CD8-positive, alpha-beta memory T cell (primary cell): ENCODE measurements at regions not wholly inside any gene's neighbourhood (a gene's known extent, or its start where the extent isn't known, plus 50 kb on each side); places are given as distances from the start of the nearest gene placed in this dataset.
"Not testable (repeated sequence)": the region's sequence is repeated elsewhere in the genome, so short reads cannot be mapped to it uniquely, and the experiment has no call there.

Experiments used
- CTCF ChIA-PET: fragments of 350-600 bp; sonication (Branson Sonifier 250); formaldehyde crosslinking; loops from one replicate; lab custom pipeline; 2021; ENCODE audit warnings: antibody characterized with exemption; lab: Charles Lee
- POLR2A ChIA-PET: fragments of 350-600 bp; sonication (Branson Sonifier 250); formaldehyde crosslinking; loops from one replicate; lab custom pipeline; 2021; ENCODE audit warnings: antibody characterized with exemption; lab: Charles Lee
- DNase-seq, 5 donors: peaks; one replicate each; pipeline versions ENCODE4 v3.0.0 to v3.0.0-alpha.2; 2020 to 2022; ENCODE audit warnings: mixed read lengths in 1 of 5
- H3K27ac ChIP-seq: one replicate; pipeline ENCODE4 v1.7.0; 2013; ENCODE audit warnings: low read depth, mild to moderate bottlenecking, low read length, moderate library complexity
- H3K27me3 ChIP-seq: 2 replicates; pipeline ENCODE4 v1.7.0; 2013; ENCODE audit warnings: low read length, mild to moderate bottlenecking; ENCODE audit not compliant: insufficient read depth, poor library complexity, severe bottlenecking
- H3K36me3 ChIP-seq: 2 replicates; pipeline ENCODE4 v1.7.0; 2013; ENCODE audit warnings: mild to moderate bottlenecking, low read length, moderate library complexity; ENCODE audit not compliant: insufficient read depth
- H3K4me1 ChIP-seq: 2 replicates; pipeline ENCODE4 v1.7.0; 2013; ENCODE audit warnings: mild to moderate bottlenecking, low read length, moderate library complexity; ENCODE audit not compliant: insufficient read depth
- H3K4me3 ChIP-seq: 2 replicates; pipeline ENCODE4 v1.7.0; 2013; ENCODE audit warnings: mild to moderate bottlenecking, low read length
- H3K9me3 ChIP-seq: 2 replicates; pipeline ENCODE4 v1.7.0; 2013; ENCODE audit warnings: mild to moderate bottlenecking, low read length
- H3K27ac Mint-ChIP-seq, 8 donors: one replicate each; pipeline ENCODE4 v1.8.0; 2020 to 2021; ENCODE audit warnings: mixed read lengths in 8 of 8, mild to moderate bottlenecking in 6 of 8, inconsistent platforms in 3 of 8, moderate library complexity in 3 of 8
- H3K27me3 Mint-ChIP-seq, 2 donors: one replicate each; pipeline ENCODE4 v1.8.0; 2020 to 2021; ENCODE audit warnings: mixed read lengths in 2 of 2, mild to moderate bottlenecking in 1 of 2, moderate library complexity in 1 of 2
- H3K36me3 Mint-ChIP-seq, 3 donors: one replicate each; pipeline ENCODE4 v1.8.0; 2020 to 2021; ENCODE audit warnings: mixed read lengths in 3 of 3, inconsistent platforms in 1 of 3, mild to moderate bottlenecking in 1 of 3
- H3K4me1 Mint-ChIP-seq, 3 donors: one replicate each; pipeline ENCODE4 v1.8.0; 2020 to 2021; ENCODE audit warnings: mixed read lengths in 3 of 3, inconsistent platforms in 1 of 3, mild to moderate bottlenecking in 1 of 3
- H3K4me3 Mint-ChIP-seq, 7 donors: one replicate each; pipeline ENCODE4 v1.8.0; 2020 to 2021; ENCODE audit warnings: mixed read lengths in 7 of 7, mild to moderate bottlenecking in 6 of 7, moderate library complexity in 4 of 7, inconsistent platforms in 2 of 7
- H3K9me3 Mint-ChIP-seq, 5 donors: one replicate each; pipeline ENCODE4 v1.8.0; 2020 to 2022; ENCODE audit warnings: mixed read lengths in 5 of 5, mild to moderate bottlenecking in 3 of 5, moderate library complexity in 2 of 5, inconsistent platforms in 1 of 5

- Mint-ChIP-seq H3K4me1 (no peaks in the 10 kb centered on the region), H3K27me3 (peaks cover 0 to 2% of the 10 kb centered on the region in 2 donors), H3K4me3 (no peak overlapping the region), H3K36me3 (no peaks in the 10 kb centered on the region), H3K27ac (no peak overlapping the region), H3K9me3 (peaks cover 0 to 6% (median 3%) of the 10 kb centered on the region in 5 donors)
- H3K9me3 ChIP-seq = no peaks in the 10 kb centered on the region
- CTCF ChIA-PET = no interaction called here
- H3K27me3 ChIP-seq = no peaks in the 10 kb centered on the region
- no peak overlapping the region for H3K27ac ChIP-seq
- H3K4me1 ChIP-seq = no peaks in the 10 kb centered on the region
- H3K4me3 ChIP-seq = no peak overlapping the region
- H3K36me3 ChIP-seq = no peaks in the 10 kb centered on the region
- POLR2A ChIA-PET = no interaction called here
- no peak for DNase-seq
These were observed 1516.1 kb downstream of the RPIA start for GRCh38 chr2:90207454-90208058.

- Mint-ChIP-seq H3K36me3 (no peaks in the 10 kb centered on the region), H3K4me1 (no peaks in the 10 kb centered on the region), H3K27me3 (peaks cover 0 to 2% of the 10 kb centered on the region in 2 donors), H3K4me3 (no peak overlapping the region), H3K27ac (no peak overlapping the region), H3K9me3 (peaks cover 0 to 6% (median 3%) of the 10 kb centered on the region in 5 donors)
- ChIA-PET POLR2A (no interaction called here), CTCF (no interaction called here)
- H3K27me3 ChIP-seq = no peaks in the 10 kb centered on the region
- no peaks in the 10 kb centered on the region for H3K36me3 ChIP-seq
- no peak for DNase-seq
- H3K9me3 ChIP-seq = no peaks in the 10 kb centered on the region
- no peak overlapping the region for H3K4me3 ChIP-seq
- no peaks in the 10 kb centered on the region for H3K4me1 ChIP-seq
- H3K27ac ChIP-seq = no peak overlapping the region
These were observed 1517.5 kb downstream of the RPIA start for GRCh38 chr2:90209009-90209408.

DNA sequence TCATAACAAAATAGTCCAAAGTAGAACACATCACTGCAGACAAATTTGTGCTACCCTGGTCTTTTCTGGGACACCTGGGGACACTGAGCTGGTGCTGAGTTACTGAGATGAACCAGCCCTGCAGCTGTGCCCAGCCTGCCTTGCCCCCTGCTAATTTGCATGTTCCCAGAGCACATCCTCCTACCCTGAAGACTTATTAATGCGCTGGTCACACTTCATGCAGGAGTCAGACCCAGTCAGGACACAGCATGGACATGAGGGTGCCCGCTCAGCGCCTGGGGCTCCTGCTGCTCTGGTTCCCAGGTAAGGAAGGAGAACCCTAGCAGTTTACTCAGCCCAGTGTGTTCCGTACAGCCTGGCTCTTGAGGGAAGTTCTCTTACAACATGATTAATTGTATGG, 1518.3 kb downstream of the RPIA start:
- Mint-ChIP-seq H3K4me1 (no peaks in the 10 kb centered on the region), H3K4me3 (no peak overlapping the region), H3K27ac (no peak overlapping the region), H3K9me3 (peaks cover 0 to 6% (median 3%) of the 10 kb centered on the region in 5 donors), H3K36me3 (no peaks in the 10 kb centered on the region), H3K27me3 (peaks cover 0 to 2% of the 10 kb centered on the region in 2 donors)
- no peaks in the 10 kb centered on the region for H3K9me3 ChIP-seq
- DNase-seq = no peak
- no peaks in the 10 kb centered on the region for H3K4me1 ChIP-seq
- no peaks in the 10 kb centered on the region for H3K27me3 ChIP-seq
- no peaks in the 10 kb centered on the region for H3K36me3 ChIP-seq
- H3K4me3 ChIP-seq = no peak overlapping the region
- H3K27ac ChIP-seq = no peak overlapping the region
- CTCF ChIA-PET = no interaction called here
- POLR2A ChIA-PET = no interaction called here

GRCh38 chr2:90215880-90216279, 1524.4 kb downstream of the RPIA start:
- H3K27ac Mint-ChIP-seq, H3K4me3 Mint-ChIP-seq, H3K27me3 ChIP-seq, CTCF ChIA-PET, H3K4me3 ChIP-seq, H3K4me1 ChIP-seq, H3K9me3 Mint-ChIP-seq, DNase-seq, H3K4me1 Mint-ChIP-seq, POLR2A ChIA-PET, H3K36me3 ChIP-seq, H3K27ac ChIP-seq, H3K36me3 Mint-ChIP-seq, H3K9me3 ChIP-seq, H3K27me3 Mint-ChIP-seq: not testable (repeated sequence)

- H3K27me3 Mint-ChIP-seq, H3K9me3 Mint-ChIP-seq, H3K27me3 ChIP-seq, H3K4me1 ChIP-seq, H3K36me3 Mint-ChIP-seq, H3K9me3 ChIP-seq, H3K4me1 Mint-ChIP-seq, CTCF ChIA-PET, H3K4me3 Mint-ChIP-seq, H3K4me3 ChIP-seq, H3K27ac ChIP-seq, H3K27ac Mint-ChIP-seq, DNase-seq, H3K36me3 ChIP-seq, POLR2A ChIA-PET: not testable (repeated sequence)
These were observed 1525.3 kb downstream of the RPIA start for GRCh38 chr2:90216801-90217200.

- H3K4me1 Mint-ChIP-seq, H3K27ac ChIP-seq, H3K27me3 Mint-ChIP-seq, H3K36me3 ChIP-seq, H3K27ac Mint-ChIP-seq, H3K36me3 Mint-ChIP-seq, H3K9me3 ChIP-seq, H3K4me1 ChIP-seq, H3K9me3 Mint-ChIP-seq, POLR2A ChIA-PET, H3K4me3 ChIP-seq, DNase-seq, H3K27me3 ChIP-seq, H3K4me3 Mint-ChIP-seq, CTCF ChIA-PET: not testable (repeated sequence)
These were observed 1527.1 kb downstream of the RPIA start for GRCh38 chr2:90218534-90218933.

GRCh38 chr2:90220623-90221299, 1529.3 kb downstream of the RPIA start:
- H3K36me3 Mint-ChIP-seq, H3K9me3 ChIP-seq, H3K27me3 ChIP-seq, H3K27ac Mint-ChIP-seq, H3K36me3 ChIP-seq, H3K9me3 Mint-ChIP-seq, H3K4me3 ChIP-seq, CTCF ChIA-PET, H3K4me3 Mint-ChIP-seq, H3K27me3 Mint-ChIP-seq, H3K27ac ChIP-seq, H3K4me1 Mint-ChIP-seq, POLR2A ChIA-PET, H3K4me1 ChIP-seq, DNase-seq: not testable (repeated sequence)

DNA sequence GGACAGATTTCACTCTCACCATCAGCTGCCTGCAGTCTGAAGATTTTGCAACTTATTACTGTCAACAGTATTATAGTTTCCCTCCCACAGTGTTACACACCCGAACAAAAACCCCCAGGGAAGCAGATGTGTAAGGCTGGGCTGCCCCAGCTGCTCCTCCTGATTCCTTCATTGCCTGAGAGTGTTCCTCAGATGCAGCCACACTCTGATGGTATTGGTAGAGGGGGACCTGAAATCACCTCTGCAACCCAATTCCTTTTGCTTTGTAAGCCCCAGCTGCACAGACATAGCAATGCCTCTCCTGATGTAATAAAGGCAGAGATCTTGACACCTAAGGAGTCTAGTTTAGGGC, 1529.8 kb downstream of the RPIA start:
- DNase-seq = no peak
- no peaks in the 10 kb centered on the region for H3K36me3 ChIP-seq
- H3K4me3 Mint-ChIP-seq = no peak overlapping the region
- no peaks in the 10 kb centered on the region for H3K36me3 Mint-ChIP-seq
- H3K27me3 ChIP-seq = no peaks in the 10 kb centered on the region
- H3K4me1 ChIP-seq = no peaks in the 10 kb centered on the region
- H3K27ac ChIP-seq = no peak overlapping the region
- POLR2A ChIA-PET = no interaction called here
- H3K4me3 ChIP-seq = no peak overlapping the region
- H3K9me3 Mint-ChIP-seq = peaks cover 1 to 8% (median 4%) of the 10 kb centered on the region in 5 donors
- H3K27me3 Mint-ChIP-seq = no peaks in the 10 kb centered on the region
- no peaks in the 10 kb centered on the region for H3K4me1 Mint-ChIP-seq
- H3K27ac Mint-ChIP-seq = no peak overlapping the region
- no peaks in the 10 kb centered on the region for H3K9me3 ChIP-seq
- CTCF ChIA-PET = no interaction called here
